ENCODE measurements at regions not wholly inside any gene's neighbourhood (a gene's known extent, or its start where the extent isn't known, plus 50 kb on each side); places are given as distances from the start of the nearest gene placed in this dataset.

DNA sequence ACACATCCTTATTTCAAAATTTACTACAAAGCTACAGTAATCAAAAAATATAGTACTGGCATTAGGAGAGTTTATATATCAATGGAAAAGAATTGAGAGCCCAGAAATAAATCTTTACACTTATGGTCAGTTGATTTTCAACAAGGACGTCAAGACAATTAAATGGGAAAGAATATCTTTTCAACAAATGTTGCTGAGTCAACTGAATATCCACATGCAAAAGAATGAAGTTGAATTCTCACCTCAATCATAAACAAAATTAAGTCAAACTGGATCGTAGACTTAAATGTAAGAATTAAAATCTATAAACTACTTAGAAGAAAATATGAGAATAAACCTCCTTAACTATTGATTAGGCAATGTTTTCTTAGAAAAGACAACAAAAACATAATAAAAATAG, 61.5 kb upstream of the PRR16 start:
- no peaks in the 10 kb centered on the region for H3K4me1 Mint-ChIP-seq (ENCODE audit: unreplicated experiment)
- TF ChIP-seq, protein P1, sequence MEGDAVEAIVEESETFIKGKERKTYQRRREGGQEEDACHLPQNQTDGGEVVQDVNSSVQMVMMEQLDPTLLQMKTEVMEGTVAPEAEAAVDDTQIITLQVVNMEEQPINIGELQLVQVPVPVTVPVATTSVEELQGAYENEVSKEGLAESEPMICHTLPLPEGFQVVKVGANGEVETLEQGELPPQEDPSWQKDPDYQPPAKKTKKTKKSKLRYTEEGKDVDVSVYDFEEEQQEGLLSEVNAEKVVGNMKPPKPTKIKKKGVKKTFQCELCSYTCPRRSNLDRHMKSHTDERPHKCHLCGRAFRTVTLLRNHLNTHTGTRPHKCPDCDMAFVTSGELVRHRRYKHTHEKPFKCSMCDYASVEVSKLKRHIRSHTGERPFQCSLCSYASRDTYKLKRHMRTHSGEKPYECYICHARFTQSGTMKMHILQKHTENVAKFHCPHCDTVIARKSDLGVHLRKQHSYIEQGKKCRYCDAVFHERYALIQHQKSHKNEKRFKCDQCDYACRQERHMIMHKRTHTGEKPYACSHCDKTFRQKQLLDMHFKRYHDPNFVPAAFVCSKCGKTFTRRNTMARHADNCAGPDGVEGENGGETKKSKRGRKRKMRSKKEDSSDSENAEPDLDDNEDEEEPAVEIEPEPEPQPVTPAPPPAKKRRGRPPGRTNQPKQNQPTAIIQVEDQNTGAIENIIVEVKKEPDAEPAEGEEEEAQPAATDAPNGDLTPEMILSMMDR (IDR thresholded peaks at IDR 0.05; ENCODE audit: unreplicated experiment): no peak
- peaks cover 7% of the 10 kb centered on the region for H3K9me3 Mint-ChIP-seq (ENCODE audit: unreplicated experiment)
- H3K36me3 Mint-ChIP-seq (ENCODE audit: low read depth, unreplicated experiment): peaks cover 6% of the 10 kb centered on the region
- H3K27ac Mint-ChIP-seq (ENCODE audit: unreplicated experiment): no peak overlapping the region
- H3K27me3 Mint-ChIP-seq (ENCODE audit: unreplicated experiment): no peaks in the 10 kb centered on the region
- no peak overlapping the region for H3K4me3 Mint-ChIP-seq (ENCODE audit: unreplicated experiment)
- no peak for DNase-seq (ENCODE audit: low spot score)

GRCh38 chr5:120405286-120405864, 58.7 kb upstream of the PRR16 start:
- H3K27ac Mint-ChIP-seq (ENCODE audit: unreplicated experiment): no peak overlapping the region
- no peaks in the 10 kb centered on the region for H3K36me3 Mint-ChIP-seq (ENCODE audit: low read depth, unreplicated experiment)
- no peaks in the 10 kb centered on the region for H3K4me1 Mint-ChIP-seq (ENCODE audit: unreplicated experiment)
- no peak for DNase-seq (ENCODE audit: low spot score)
- TF ChIP-seq, protein P1 (IDR thresholded peaks at IDR 0.05; ENCODE audit: unreplicated experiment): no peak
- peaks cover 1% of the 10 kb centered on the region for H3K27me3 Mint-ChIP-seq (ENCODE audit: unreplicated experiment)
- H3K4me3 Mint-ChIP-seq (ENCODE audit: unreplicated experiment): no peak overlapping the region
- peaks cover 3% of the 10 kb centered on the region for H3K9me3 Mint-ChIP-seq (ENCODE audit: unreplicated experiment)

DNA sequence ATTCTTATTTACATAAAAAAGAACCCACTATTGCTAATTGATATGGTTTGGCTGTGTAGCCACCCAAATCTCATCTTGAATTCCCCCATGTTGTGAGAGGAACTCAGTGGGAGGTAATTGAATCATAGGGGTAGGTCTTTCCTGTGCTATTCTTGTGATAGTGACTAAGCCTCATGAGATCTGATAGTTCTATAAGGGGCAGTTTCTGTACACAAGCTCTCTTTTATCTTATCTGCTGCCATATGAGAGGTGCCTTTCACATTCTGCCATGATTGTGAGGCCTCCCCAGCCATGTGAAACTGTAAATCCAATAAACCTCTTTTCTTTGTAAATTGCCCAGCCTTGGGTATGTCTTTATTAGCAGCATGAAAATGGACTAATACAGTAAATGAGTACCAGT, 58.2 kb upstream of the PRR16 start:
- peaks cover 1% of the 10 kb centered on the region for H3K27me3 Mint-ChIP-seq (ENCODE audit: unreplicated experiment)
- H3K27ac Mint-ChIP-seq (ENCODE audit: unreplicated experiment): no peak overlapping the region
- H3K4me1 Mint-ChIP-seq (ENCODE audit: unreplicated experiment): no peaks in the 10 kb centered on the region
- no peak for DNase-seq (ENCODE audit: low spot score)
- no peak overlapping the region for H3K4me3 Mint-ChIP-seq (ENCODE audit: unreplicated experiment)
- TF ChIP-seq, protein P1 (IDR thresholded peaks at IDR 0.05; ENCODE audit: unreplicated experiment): no peak
- no peaks in the 10 kb centered on the region for H3K36me3 Mint-ChIP-seq (ENCODE audit: low read depth, unreplicated experiment)
- H3K9me3 Mint-ChIP-seq (ENCODE audit: unreplicated experiment): no peaks in the 10 kb centered on the region

GRCh38 chr5:120413686-120414085, 50.4 kb upstream of the PRR16 start:
- TF ChIP-seq, protein P1 (IDR thresholded peaks at IDR 0.05; ENCODE audit: unreplicated experiment): no peak
- Mint-ChIP-seq H3K27me3 (ENCODE audit: unreplicated experiment) (peaks cover 1% of the 10 kb centered on the region), H3K9me3 (ENCODE audit: unreplicated experiment) (no peaks in the 10 kb centered on the region), H3K36me3 (ENCODE audit: low read depth, unreplicated experiment) (no peaks in the 10 kb centered on the region), H3K4me1 (ENCODE audit: unreplicated experiment) (no peaks in the 10 kb centered on the region), H3K4me3 (ENCODE audit: unreplicated experiment) (no peak overlapping the region), H3K27ac (ENCODE audit: unreplicated experiment) (no peak overlapping the region)
- DNase-seq (ENCODE audit: low spot score): no peak
